HG03520 (cell line): ENCODE measurements at regions not wholly inside any gene's neighbourhood (a gene's known extent, or its start where the extent isn't known, plus 50 kb on each side); places are given as distances from the start of the nearest gene placed in this dataset.

ENCODE experiments used
- ATAC-seq: cut with Tn5 transposase; IDR thresholded peaks from one replicate; pipeline ENCODE4 v1.9.1; 2021; ENCODE audit warnings: mild to moderate bottlenecking, moderate library complexity; ENCODE audit not compliant: unreplicated experiment

- no peak for ATAC-seq
Observed at GRCh38 chr4:38582445-38582844, 81.6 kb upstream of the KLF3 start.

DNA sequence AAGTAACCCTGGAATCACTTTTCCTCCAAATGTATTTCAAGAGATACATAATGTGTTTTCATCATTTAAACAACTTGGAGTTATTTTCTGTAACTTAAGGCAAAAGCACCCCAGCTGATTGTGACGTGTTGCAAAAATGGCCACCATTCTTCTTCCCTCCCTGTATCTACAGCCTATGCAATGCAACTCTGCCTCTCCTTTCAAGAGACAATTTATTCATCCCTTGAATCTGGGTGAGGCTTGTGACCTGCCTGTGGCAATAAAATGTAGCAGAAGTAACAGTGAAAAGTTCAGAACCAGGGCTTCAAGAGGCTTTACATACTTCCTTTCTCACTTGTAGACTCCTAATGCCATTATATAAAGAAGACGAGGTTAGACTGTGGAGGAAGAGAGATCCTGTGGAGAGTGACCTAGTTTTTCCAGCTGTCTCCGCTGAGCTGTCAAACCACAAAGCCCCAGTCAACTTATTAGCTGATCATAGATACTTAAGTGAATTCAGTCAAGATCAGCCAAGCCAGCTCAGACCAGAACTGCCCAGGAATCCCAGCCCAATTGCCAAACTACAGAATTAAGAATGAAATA is 81.0 kb upstream of the KLF3 start:
- no peak for ATAC-seq

DNA sequence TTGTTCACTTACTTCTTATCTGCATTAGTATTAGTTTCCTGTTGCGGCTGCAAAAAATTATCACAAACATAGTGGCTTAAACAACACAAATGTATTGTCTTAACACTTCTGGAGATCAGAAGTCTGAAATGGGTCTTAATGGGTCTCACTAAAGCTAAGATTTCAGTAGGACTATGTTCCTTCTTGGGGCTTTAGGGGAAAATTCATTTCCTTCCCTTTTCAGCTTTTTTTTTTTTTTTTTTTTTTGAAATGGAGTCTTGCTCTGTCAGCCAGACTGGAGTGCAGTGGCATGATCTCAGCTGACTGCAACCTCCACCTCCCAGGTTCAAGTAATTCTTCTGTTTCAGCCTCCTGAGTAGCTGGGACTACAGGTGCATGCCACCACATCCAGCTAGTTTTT is 78.1 kb upstream of the KLF3 start:
- ATAC-seq = no peak

DNA sequence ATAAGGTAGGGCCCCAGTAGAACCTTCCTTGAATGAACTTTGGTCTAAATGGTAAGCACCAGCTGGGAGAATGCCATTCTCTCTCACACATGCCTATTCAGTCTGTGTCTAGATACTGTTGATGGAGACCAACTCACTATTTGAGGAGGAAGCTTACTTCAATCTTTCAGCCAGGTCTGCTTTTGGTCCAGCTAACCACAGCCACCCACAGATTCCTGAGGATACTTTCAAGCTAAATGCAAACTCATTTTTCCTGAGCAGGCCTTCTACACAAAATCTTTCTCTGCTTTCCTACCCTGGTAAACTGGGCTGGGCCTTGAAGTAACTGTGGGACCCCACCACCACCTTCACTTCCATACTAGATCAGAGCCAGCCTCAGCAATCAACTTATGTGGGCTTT is 76.9 kb upstream of the KLF3 start:
- no peak for ATAC-seq

DNA sequence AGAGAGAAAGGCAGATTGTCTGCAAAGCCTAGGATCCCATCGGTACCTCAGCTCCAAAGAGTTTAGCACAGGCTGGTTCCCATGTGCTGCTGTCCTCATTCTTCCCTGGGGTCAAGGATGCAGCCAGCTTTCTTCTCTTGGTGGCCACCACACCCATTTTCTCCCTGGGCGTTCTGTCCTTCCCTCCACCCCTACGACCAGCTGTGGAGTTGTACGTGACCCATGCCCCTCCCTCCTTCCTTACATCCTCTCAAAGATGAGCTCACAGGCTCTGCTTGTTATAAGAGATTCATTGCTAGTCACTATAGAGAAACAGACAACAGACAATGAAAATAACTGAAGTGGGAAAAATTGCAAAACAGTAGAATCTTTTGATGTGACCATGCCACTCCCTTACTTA is 74.0 kb upstream of the KLF3 start:
- ATAC-seq = no peak

DNA sequence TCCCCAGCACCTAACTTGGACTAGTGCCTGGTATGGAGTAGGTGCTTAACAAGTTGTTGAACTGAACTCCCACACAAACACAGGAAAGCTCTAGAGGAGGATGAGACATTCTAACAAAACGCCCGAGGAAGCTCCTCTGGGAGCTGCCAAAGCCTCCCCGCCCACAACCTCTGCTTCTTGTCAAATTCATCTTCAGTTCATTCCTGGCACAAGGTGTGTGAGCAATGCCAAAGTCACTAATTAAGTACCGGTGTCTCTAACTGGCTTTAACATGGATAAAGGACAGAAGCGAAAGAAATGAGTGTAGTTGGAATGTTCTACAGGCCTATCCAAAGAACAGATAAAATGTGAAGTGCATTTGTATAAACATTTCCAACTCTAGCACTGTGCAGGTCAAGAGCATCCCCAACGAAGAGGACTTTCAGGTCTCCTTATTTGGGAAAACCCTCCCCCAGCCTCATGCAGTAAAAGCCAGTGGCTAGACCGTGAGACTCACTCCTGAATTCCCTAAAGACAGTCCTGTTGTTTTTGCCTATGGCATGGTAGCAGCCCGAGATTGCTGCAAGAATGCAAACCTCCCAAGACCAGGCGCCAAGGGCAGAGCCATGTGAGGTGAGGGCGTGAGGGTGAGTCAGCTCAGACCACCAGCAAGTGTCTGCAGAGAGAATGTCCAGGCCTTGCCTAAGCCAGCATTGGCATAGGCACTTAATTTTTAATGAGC is 72.2 kb upstream of the KLF3 start:
- ATAC-seq = no peak

DNA sequence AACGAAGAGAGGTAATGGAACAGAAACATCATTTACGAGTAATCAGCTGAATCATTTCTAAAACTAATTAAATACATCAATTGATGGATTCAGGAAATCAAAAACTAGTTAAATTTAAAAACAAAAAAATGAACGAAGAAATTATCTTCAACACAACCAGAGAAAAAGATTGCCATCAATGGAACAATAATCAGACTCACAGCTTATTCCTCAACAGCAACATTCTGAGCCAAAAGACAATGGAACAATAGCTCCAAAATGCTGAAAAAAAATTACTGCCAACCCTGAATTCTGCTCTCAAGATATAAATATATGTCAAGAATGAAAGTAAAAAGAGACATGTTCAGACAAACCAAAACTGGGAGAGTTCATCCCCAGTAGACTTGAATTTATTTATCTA is 65.5 kb upstream of the KLF3 start:
- no peak for ATAC-seq

DNA sequence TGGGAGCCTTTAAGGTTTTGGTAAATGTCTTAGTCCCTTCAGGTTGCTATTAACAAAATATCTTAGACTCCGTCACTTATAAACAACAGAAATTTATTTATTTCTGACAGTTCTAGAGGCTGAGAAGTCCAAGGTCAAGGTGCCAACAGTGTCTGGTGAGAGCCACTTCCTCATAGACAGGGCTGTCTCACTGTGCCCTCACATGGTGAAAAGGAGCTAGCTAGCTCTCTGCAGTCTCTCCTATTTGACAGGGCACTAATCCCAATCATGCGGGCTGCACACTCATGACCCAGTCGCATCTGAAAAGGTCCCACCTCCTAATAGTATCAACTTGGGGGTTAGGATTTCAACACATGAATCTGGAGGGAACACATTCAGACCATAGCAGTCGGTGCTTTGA is 63.4 kb upstream of the KLF3 start:
- ATAC-seq = no peak

DNA sequence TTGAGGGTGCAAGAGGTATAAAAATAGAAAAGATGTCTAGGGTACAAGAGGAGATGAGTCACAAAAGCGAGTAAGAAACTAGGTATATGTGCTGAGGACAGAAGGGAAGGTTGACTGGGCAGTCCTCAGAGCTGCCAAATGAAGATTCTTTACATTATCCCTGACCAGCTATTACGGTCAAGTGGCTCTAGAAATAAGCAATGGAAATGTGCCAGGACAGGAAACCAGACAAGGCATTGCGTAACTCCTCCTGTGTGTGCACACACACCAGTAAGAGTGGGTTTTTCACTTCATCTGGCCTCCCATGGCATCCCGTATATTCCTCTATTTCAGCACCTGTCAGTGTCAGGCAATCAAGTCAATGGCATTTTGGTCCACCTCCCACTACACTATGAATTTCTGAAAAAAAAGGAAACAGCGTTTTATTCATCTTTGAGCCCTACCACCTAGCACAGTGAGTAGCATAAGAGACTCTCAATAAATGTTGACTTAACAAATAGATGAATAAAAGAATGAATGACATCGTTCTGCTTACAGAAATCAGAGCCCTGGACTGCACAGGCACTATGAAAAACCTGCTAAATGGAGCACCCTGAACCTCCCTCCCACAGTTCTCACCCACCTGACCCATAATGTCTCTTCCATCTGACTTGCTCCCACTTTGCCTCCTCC is 62.6 kb upstream of the KLF3 start:
- ATAC-seq = no peak

DNA sequence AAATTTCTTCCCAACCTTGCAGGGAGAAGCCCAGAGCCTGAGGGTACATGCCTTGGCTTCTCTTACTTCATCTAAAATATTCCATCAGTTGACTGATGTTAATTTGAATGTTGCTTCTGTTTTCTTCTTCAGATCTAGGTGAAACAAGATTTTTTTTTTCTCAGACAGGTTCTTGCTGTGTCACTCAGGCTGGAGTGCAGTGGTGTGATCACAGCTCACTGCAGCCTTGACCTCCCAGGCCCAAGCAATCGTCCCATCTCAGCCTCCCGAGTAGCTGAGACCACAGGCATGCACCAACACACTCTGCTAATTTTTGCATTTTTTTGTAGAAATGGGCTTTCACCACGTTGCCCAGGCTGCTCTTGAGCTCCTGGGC is 62.1 kb upstream of the KLF3 start:
- ATAC-seq = no peak

DNA sequence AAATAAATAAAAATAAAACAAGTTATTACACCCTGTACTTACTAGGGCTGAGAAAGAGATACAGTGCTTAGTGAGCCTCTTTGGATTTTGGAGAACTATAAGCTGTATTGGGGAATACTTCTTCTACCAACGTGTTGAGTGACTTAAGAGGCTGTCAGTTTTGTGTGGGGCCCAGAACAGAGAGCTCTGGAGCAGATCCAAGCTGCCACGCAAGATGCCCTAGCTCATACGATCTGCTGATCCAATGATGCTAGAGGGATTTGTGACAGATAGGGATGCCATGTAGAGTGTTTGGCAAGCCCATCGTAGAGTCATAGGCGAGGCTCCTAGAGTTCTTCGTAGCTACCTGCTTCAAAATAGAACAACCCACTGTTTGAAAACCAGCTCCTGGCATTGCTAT is 60.3 kb upstream of the KLF3 start:
- no peak for ATAC-seq

- ATAC-seq = no peak
Observed at GRCh38 chr4:38605181-38605752, 58.7 kb upstream of the KLF3 start.

DNA sequence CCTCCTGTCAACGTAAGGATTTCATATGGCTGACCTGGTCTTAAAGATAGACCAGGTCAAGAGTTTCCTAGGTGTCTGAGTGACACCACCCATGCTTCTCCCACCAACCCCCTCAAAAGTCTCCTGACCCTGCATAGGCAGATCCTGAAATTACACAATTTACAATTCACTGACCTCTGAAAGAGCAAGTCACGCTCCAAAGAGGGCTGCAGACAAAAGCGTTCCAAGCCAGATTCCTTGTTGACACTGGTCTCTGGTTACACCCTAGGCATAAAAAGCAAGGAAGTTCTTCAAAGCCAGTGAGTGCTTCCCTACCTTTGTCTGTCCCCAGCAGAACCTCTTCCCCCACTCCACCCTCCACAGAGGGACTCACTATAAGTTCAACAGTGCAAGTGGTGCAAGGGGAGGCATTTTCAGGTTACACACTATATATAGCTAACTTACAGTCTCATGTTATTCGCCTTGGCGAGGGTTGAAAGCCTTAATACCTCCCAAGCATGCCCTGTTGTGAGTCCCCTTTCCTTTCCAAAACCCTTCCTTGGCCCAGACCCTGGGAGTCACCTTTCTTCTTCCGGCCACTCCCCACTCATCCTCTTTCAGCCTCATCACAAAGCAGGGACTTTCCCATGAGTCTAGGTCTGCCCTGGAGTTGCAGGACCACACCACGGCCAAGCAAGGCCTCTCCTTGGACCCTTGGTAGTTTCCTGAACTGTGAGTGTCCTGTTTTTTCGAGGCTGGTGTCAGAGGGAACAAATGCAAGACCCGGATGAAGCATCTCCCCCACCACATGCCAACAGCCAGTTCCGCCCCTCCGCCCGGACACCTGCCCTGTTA is 58.0 kb upstream of the KLF3 start:
- no peak for ATAC-seq

DNA sequence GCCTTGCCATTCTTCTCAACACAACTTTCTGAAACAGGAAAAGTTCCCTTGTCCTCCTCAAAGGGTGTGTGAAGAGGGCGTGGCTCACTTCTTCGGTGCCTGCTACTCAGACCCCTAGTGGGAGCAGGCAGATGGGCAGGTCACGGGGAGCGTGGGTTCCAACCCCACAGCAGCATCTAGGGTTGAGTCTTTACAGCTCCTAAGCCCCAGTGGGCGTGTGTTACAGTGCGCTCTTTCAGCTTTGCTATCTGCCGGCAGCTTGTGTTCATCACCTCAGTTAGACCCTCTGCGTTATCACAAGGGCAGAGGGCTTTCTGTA is 57.5 kb upstream of the KLF3 start:
- ATAC-seq = no peak

DNA sequence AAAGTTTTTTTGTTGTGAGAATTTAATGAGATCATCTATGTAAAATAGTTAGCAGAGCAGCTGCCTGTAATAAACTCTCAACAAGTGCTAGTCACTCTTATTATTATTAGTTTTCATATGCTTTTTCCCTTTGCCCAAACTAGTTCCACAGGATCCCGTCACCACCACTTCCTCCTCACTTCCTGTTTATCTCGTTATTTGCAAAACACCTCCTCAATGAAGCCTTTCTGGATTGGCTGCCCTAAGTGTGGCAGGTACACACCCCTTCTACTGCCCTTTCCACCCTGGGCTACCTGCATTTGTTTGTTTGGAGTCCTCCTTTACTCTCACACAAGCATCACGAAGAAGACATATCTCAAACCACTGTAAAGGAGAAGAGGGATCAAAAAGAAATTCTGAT is 54.4 kb upstream of the KLF3 start:
- no peak for ATAC-seq

DNA sequence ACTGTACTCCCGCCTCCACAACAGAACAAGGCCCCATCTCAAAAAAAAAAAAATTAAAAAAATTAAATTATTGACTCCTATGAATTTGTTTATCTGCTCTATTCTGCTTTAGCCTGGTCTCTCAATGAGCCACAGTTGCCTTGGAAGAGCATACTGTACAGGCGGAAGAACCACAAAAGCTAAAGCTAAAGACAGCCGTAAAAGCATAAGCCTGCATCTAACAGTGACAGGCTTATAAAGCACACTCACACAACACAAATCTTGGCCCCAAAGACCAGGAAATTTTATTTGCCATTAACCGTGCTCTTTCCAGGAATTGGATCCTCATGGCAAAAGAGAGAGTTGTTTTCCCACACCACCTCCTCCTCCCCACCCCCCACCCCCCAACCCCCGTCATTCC is 53.5 kb upstream of the KLF3 start:
- no peak for ATAC-seq

DNA sequence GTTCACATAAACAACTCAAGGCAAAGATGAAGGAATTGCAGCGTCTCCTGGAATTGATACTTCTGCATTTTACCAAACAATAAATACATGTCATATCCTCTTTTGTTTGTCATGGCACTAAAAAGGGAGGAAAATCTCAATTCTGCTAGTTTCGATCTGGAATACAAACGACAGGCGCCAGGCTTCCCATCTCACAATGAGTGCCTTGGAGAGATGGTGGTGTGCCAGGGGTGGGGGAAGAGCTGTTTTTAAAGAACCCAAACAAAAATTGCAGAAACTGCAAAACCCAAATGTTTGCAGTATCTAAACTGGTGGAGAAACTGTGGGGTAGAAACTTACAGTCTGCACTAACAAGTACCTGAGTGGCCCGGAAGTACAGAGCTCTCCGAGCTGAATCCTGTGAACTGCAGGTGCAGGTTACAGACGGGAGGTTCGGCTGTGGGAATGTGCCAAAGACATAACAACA is 53.0 kb upstream of the KLF3 start:
- no peak for ATAC-seq

DNA sequence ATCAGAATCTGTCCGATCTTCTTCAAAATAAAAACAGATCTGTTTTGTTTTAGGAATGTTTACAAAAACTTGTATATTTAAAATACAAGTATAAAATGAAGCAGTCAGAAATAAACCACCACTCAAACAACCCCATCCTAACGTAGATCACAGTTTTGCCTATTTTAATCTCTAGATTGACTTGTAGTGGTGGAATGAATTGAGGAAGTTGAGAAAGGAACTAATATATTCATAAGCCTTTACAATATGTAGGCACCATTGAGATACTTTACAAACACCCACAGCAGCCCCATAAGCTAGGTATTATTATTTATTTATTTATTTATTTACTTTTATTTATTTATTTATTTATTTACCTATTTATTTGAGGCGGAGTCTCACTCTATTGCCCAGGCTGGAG is 52.3 kb upstream of the KLF3 start:
- ATAC-seq = no peak

DNA sequence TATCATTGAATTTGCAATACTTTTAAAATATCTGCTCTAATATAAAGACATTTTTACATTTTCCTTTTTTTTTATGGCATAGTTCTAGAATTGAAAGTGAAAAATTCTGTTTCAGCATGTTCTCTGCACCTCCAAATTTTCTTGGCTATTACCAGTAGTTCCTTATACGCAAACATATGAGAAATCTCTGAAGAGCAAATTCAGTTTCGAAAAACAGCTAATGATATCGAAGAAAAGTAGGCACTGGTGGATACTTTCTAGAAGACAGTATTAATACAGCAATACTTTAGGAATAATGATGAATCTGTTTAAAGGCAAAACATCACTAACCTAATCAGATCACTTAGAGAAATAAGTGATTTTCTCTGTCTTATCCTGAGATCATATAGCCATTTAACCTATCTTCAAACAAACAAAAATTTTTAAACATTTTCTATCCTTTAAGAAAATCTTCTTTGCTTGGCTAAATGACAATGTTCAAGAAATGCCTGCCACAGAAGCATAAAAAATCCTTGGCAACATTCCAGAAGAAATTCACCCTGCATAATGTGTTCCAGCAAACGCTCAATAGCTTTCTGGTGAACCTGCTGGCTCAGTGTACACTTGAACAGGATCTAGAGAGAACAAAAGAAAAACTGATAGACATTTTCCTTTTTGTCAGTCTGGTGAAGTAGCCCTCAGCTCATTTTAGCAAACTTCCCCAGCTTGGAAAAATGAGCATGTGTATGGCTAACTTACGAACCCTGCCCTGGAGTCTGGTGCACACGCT is 51.2 kb upstream of the KLF3 start:
- no peak for ATAC-seq
